Astrocyte (in vitro differentiated cells and primary cell): ENCODE measurements at regions not wholly inside any gene's neighbourhood (a gene's known extent, or its start where the extent isn't known, plus 50 kb on each side); places are given as distances from the start of the nearest gene placed in this dataset.

Experiments used
- CTCF ChIP-seq: IDR thresholded peaks from 2 replicates; pipeline ENCODE4 v1.5.1; 2011; ENCODE audit warnings: low read depth, mild to moderate bottlenecking, inconsistent platforms, low read length, moderate library complexity; ENCODE audit not compliant: insufficient read depth
- EZH2 ChIP-seq: IDR thresholded peaks from 2 replicates; pipeline ENCODE4 v1.6.1; 2012; ENCODE audit warnings: mild to moderate bottlenecking, low read length, inconsistent platforms; ENCODE audit not compliant: insufficient read depth

- TF ChIP-seq EZH2 = no peak
- no peak for TF ChIP-seq CTCF
Measured at GRCh38 chr11:116542406-116542805, 230.4 kb downstream of the BUD13 start.
